NT2/D1 (cell line): ENCODE measurements at regions not wholly inside any gene's neighbourhood (a gene's known extent, or its start where the extent isn't known, plus 50 kb on each side); places are given as distances from the start of the nearest gene placed in this dataset.

Experiments used
- SUZ12 ChIP-seq: IDR thresholded peaks from 2 replicates; pipeline ENCODE4 v1.6.1; 2011; ENCODE audit not compliant: insufficient read length, insufficient read depth; ENCODE audit errors: extremely low read depth
- YY1 ChIP-seq: IDR thresholded peaks from 2 replicates; pipeline ENCODE4 v1.6.1; 2011; ENCODE audit not compliant: insufficient read length, insufficient read depth
- ZNF274 ChIP-seq: IDR thresholded peaks from 2 replicates; pipeline ENCODE4 v1.6.1; 2011; ENCODE audit warnings: mild to moderate bottlenecking, low read depth, low read length

GRCh38 chr5:67305401-67305800 is 108.8 kb upstream of the CD180 start:
- no peak for TF ChIP-seq YY1
- TF ChIP-seq ZNF274: no peak
- TF ChIP-seq SUZ12: no peak
